GM23338 (cell line): ENCODE measurements at regions not wholly inside any gene's neighbourhood (a gene's known extent, or its start where the extent isn't known, plus 50 kb on each side); places are given as distances from the start of the nearest gene placed in this dataset.

Source experiments
- ATAC-seq: fragments of 200-7000 bp; cut with Tn5 transposase; 3 replicates; pipeline ENCODE4 v1.9.1; 2020
- DNase-seq: peaks from one replicate; pipeline ENCODE4 v3.0.0-alpha.2; 2015; ENCODE audit warnings: low spot score
- H2AFZ ChIP-seq: fragments of 200-600 bp; sonication (generic); 2 replicates; pipeline ENCODE4 v1.8.0; 2016; ENCODE audit warnings: antibody characterized with exemption, mild to moderate bottlenecking, moderate library complexity
- H3F3A ChIP-seq: fragments of 200-600 bp; sonication (generic); replicated peaks from 2 replicates; pipeline ENCODE4 v1.8.0; 2017; ENCODE audit warnings: antibody characterized with exemption, mixed run types, low read depth
- H3K27ac ChIP-seq: fragments of 200-600 bp; sonication (generic); 2 replicates; pipeline ENCODE4 v1.6.1; 2016; ENCODE audit warnings: low read depth
- H3K27me3 ChIP-seq: fragments of 200-600 bp; sonication (generic); 2 replicates; pipeline ENCODE4 v1.8.0; 2016; ENCODE audit warnings: mild to moderate bottlenecking, mixed run types, moderate library complexity; ENCODE audit not compliant: insufficient read depth
- H3K36me3 ChIP-seq: fragments of 200-600 bp; sonication (generic); 2 replicates; pipeline ENCODE4 v1.8.0; 2016; ENCODE audit warnings: mild to moderate bottlenecking; ENCODE audit not compliant: insufficient read depth
- H3K4me1 ChIP-seq: fragments of 200-600 bp; sonication (generic); 2 replicates; pipeline ENCODE4 v1.8.0; 2016; ENCODE audit warnings: mild to moderate bottlenecking, moderate library complexity; ENCODE audit not compliant: insufficient read depth
- H3K4me2 ChIP-seq: fragments of 200-600 bp; sonication (generic); 2 replicates; pipeline ENCODE4 v1.7.1; 2017; ENCODE audit warnings: mixed run types
- H3K4me3 ChIP-seq: fragments of 200-600 bp; sonication (generic); 2 replicates; pipeline ENCODE4 v1.6.1; 2016; ENCODE audit warnings: mixed run types
- H3K79me2 ChIP-seq: fragments of 200-600 bp; sonication (generic); replicated peaks from 2 replicates; pipeline ENCODE4 v1.8.0; 2017; ENCODE audit warnings: mild to moderate bottlenecking; ENCODE audit not compliant: insufficient read depth
- H3K9me2 ChIP-seq: fragments of 200-600 bp; sonication (generic); 2 replicates; pipeline ENCODE4 v1.8.0; 2017; ENCODE audit not compliant: insufficient read depth
- H4K20me1 ChIP-seq: fragments of 200-600 bp; sonication (generic); replicated peaks from 2 replicates; pipeline ENCODE4 v1.8.0; 2017; ENCODE audit warnings: mild to moderate bottlenecking; ENCODE audit not compliant: insufficient read depth
- H3K27ac Mint-ChIP-seq: 2 replicates; pipeline ENCODE4 v1.8.0; 2020; ENCODE audit warnings: inconsistent platforms, mild to moderate bottlenecking, moderate library complexity, mixed read lengths
- H3K27me3 Mint-ChIP-seq: 3 replicates; pipeline ENCODE4 v1.8.0; 2022; ENCODE audit warnings: low read depth, mild to moderate bottlenecking, moderate library complexity, mixed read lengths, inconsistent platforms; ENCODE audit not compliant: insufficient read depth, poor library complexity
- H3K36me3 Mint-ChIP-seq: 3 replicates; pipeline ENCODE4 v1.8.0; 2021; ENCODE audit warnings: low read depth, mild to moderate bottlenecking, inconsistent platforms, moderate library complexity, mixed read lengths
- H3K4me1 Mint-ChIP-seq: 3 replicates; pipeline ENCODE4 v1.8.0; 2020; ENCODE audit warnings: mild to moderate bottlenecking, inconsistent platforms, mixed read lengths
- H3K4me3 Mint-ChIP-seq: 3 replicates; pipeline ENCODE4 v1.8.0; 2021; ENCODE audit warnings: moderate library complexity, mild to moderate bottlenecking, inconsistent platforms, mixed read lengths
- H3K9me3 Mint-ChIP-seq: 3 replicates; pipeline ENCODE4 v1.8.0; 2020; ENCODE audit warnings: moderate library complexity, mild to moderate bottlenecking, inconsistent platforms, mixed read lengths
- EZH2 ChIP-seq: fragments of 200-600 bp; sonication (generic); IDR thresholded peaks from one replicate; pipeline ENCODE4 v1.8.0; 2017; ENCODE audit warnings: antibody characterized with exemption, mild to moderate bottlenecking, low read depth; ENCODE audit not compliant: unreplicated experiment
- JUNB ChIP-seq: IDR thresholded peaks from one replicate; pipeline ENCODE4 v1.6.1; 2016; ENCODE audit warnings: antibody characterized with exemption; ENCODE audit not compliant: unreplicated experiment
- NANOG ChIP-seq: IDR thresholded peaks from 2 replicates; pipeline ENCODE4 v1.6.1; 2016; ENCODE audit warnings: antibody characterized with exemption, borderline replicate concordance
- POLR2AphosphoS5 ChIP-seq: IDR thresholded peaks from 2 replicates; pipeline ENCODE4 v1.6.1; 2016; ENCODE audit warnings: antibody characterized with exemption, low read depth
- ZNF114 ChIP-seq: fragments of 250-450 bp; sonication (Bioruptor Pico); IDR thresholded peaks from 2 replicates; pipeline ENCODE4 v1.5.0; 2020; ENCODE audit warnings: mild to moderate bottlenecking, moderate library complexity
- TF ChIP-seq, protein P1 (sequence below): IDR thresholded peaks from one replicate; pipeline ENCODE4 v1.6.1; 2018; ENCODE audit warnings: antibody characterized with exemption; ENCODE audit not compliant: unreplicated experiment

DNA sequence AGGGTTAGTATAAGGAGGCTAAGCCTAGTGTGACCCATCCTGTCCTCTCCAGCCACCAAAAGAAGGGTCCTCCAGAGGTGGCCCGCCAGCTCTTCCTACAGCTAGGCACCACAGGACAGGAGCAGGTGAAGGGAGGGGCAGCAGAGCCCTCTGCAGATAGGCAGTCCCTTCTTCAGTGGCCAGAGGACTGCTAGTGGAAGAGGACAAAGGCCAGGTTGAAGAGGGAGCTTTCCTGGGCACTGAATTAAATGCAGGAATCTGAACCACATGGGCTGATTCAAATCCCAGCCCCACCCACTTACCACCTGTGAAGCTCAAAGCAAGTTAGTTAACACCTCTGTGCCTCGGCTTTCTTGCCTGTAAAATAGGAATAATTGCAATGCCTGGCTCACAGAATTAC is 409.5 kb downstream of the NXPE2 start:
- H4K20me1 ChIP-seq: no peaks in the 10 kb centered on the region
- no peak overlapping the region for H3K4me2 ChIP-seq
- TF ChIP-seq, protein P1, sequence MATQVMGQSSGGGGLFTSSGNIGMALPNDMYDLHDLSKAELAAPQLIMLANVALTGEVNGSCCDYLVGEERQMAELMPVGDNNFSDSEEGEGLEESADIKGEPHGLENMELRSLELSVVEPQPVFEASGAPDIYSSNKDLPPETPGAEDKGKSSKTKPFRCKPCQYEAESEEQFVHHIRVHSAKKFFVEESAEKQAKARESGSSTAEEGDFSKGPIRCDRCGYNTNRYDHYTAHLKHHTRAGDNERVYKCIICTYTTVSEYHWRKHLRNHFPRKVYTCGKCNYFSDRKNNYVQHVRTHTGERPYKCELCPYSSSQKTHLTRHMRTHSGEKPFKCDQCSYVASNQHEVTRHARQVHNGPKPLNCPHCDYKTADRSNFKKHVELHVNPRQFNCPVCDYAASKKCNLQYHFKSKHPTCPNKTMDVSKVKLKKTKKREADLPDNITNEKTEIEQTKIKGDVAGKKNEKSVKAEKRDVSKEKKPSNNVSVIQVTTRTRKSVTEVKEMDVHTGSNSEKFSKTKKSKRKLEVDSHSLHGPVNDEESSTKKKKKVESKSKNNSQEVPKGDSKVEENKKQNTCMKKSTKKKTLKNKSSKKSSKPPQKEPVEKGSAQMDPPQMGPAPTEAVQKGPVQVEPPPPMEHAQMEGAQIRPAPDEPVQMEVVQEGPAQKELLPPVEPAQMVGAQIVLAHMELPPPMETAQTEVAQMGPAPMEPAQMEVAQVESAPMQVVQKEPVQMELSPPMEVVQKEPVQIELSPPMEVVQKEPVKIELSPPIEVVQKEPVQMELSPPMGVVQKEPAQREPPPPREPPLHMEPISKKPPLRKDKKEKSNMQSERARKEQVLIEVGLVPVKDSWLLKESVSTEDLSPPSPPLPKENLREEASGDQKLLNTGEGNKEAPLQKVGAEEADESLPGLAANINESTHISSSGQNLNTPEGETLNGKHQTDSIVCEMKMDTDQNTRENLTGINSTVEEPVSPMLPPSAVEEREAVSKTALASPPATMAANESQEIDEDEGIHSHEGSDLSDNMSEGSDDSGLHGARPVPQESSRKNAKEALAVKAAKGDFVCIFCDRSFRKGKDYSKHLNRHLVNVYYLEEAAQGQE: no peak
- no peaks in the 10 kb centered on the region for H3K79me2 ChIP-seq
- DNase-seq: peak; percentile 59
- peaks cover 5% of the 10 kb centered on the region for H3K4me1 Mint-ChIP-seq
- peak; percentile 84 for ATAC-seq
- H3K27me3 ChIP-seq: no peaks in the 10 kb centered on the region
- no peaks in the 10 kb centered on the region for H3K9me2 ChIP-seq
- no peak overlapping the region for H3K4me3 Mint-ChIP-seq
- 0 out of 3 replicates have a peak, but pooled peaks cover 3% of the 10 kb centered on the region for H3K9me3 Mint-ChIP-seq
- H3K27ac ChIP-seq: no peak overlapping the region
- no peaks in the 10 kb centered on the region for H3F3A ChIP-seq
- H2AFZ ChIP-seq: peak overlapping the region; percentile 28; the same call in 1 of the 2 replicates
- H3K4me3 ChIP-seq: no peak overlapping the region
- H3K4me1 ChIP-seq: peaks cover 4% of the 10 kb centered on the region; the same call in 1 of the 2 replicates
- H3K27ac Mint-ChIP-seq: no peak overlapping the region
- no peaks in the 10 kb centered on the region for H3K36me3 ChIP-seq
- no peaks in the 10 kb centered on the region for H3K36me3 Mint-ChIP-seq
- H3K27me3 Mint-ChIP-seq: peaks cover 7% of the 10 kb centered on the region

DNA sequence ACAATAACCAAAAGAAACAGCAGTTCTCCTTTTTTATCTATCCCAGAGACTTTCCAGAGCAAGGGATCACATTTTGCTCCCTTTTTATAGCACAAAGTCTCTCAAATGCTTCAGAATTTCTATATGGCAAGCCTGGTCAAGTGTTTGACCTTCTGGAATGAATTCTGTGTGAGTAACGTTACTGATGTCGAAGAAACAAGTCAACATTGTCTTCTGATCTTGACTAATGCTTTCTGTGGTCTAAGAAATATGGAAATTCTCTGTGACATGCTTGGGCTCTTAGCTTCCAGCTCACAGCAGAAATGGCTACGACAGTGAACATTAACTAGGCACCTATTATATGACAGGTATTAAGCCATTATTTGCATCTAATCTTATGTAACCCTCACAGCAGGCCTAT is 411.7 kb downstream of the CADM1 start:
- H3K79me2 ChIP-seq: no peaks in the 10 kb centered on the region
- H3F3A ChIP-seq: no peaks in the 10 kb centered on the region
- no peaks in the 10 kb centered on the region for H3K36me3 ChIP-seq
- peaks cover 4% of the 10 kb centered on the region for H3K9me2 ChIP-seq
- Mint-ChIP-seq H3K4me1 (peaks cover 6% of the 10 kb centered on the region; the same call in 2 of the 3 replicates), H3K4me3 (no peak overlapping the region), H3K27me3 (peaks cover 2% of the 10 kb centered on the region), H3K27ac (no peak overlapping the region), H3K9me3 (0 out of 3 replicates have a peak, but pooled peaks cover 3% of the 10 kb centered on the region), H3K36me3 (no peaks in the 10 kb centered on the region)
- no peak overlapping the region for H3K27ac ChIP-seq
- H3K4me2 ChIP-seq: no peak overlapping the region
- H4K20me1 ChIP-seq: no peaks in the 10 kb centered on the region
- DNase-seq (no peak), ATAC-seq (no peak)
- peaks cover 3% of the 10 kb centered on the region; the same call in 1 of the 2 replicates for H3K4me1 ChIP-seq
- H2AFZ ChIP-seq: no peak overlapping the region
- no peak overlapping the region for H3K4me3 ChIP-seq
- no peaks in the 10 kb centered on the region for H3K27me3 ChIP-seq
- TF ChIP-seq, protein P1: no peak
- TF ChIP-seq POLR2AphosphoS5: no peak
- TF ChIP-seq NANOG: no peak
- TF ChIP-seq JUNB: no peak
- TF ChIP-seq EZH2: no peak
- TF ChIP-seq ZNF114: no peak
